ENCODE measurements at regions not wholly inside any gene's neighbourhood (a gene's known extent, or its start where the extent isn't known, plus 50 kb on each side); places are given as distances from the start of the nearest gene placed in this dataset.
"Not testable (repeated sequence)": the region's sequence is repeated elsewhere in the genome, so short reads cannot be mapped to it uniquely, and the experiment has no call there.

DNA sequence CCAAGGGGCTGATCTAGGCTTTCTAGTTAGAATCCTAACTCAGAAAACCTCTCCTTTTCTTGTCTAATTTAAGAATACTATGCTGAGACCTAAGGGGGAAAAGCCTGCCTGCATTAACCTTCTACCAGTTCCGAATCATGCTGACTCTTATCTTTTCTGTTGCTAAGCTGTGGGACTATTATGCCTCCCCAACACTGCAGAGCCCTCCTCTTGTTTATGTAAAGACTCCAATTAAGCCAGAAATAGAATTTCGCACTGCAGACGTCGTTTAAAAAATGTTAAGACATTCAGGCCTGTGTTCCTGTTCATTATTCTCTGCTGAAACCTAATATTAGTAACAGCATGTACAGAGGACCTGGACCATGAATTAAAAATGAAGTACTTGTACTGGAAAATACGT is 310.6 kb upstream of the ATP11B start:
- no peak for DNase-seq (ENCODE audit: low read depth in 4 of 4, low spot score in 3 of 4)

DNA sequence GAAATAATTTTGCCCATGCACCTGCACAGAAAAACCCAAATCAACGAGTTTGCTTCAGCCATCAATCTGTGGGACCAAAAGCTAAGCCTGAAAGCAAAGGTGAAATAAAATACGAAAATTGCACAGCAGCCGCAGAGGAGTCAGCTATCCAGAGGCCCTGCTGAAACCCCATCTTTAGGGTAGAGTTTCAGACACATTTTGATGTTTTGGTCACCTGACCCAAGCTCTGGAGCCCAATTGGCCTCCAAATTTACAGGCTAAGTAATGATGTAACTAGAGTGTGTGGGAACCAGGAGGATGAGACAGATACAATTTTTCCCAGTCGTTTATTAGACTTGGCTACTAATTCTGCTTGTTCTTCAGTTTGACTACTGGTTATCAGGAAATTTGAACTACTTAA is 308.6 kb upstream of the ATP11B start:
- no peak for DNase-seq (ENCODE audit: low read depth in 4 of 4, low spot score in 3 of 4)

DNA sequence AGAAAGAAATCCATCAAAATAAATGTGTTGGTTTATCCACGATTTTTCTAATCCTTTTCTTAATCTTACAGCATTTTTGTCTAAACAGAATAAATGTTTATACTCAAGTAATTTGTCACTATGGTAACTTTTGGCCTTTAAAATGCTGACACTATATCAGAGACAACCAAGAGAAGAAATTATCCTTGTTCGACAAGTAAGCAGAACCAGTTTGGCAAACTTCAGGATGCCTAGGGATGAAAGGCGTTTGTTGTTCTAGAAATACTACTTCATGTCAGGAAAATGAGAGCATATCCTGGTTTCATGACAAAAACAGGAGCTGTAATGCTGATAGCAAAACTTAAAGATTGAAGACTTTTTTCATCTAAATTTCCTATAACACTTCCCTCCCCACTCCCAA is 308.0 kb upstream of the ATP11B start:
- no peak for DNase-seq (ENCODE audit: low read depth in 4 of 4, low spot score in 3 of 4)

DNA sequence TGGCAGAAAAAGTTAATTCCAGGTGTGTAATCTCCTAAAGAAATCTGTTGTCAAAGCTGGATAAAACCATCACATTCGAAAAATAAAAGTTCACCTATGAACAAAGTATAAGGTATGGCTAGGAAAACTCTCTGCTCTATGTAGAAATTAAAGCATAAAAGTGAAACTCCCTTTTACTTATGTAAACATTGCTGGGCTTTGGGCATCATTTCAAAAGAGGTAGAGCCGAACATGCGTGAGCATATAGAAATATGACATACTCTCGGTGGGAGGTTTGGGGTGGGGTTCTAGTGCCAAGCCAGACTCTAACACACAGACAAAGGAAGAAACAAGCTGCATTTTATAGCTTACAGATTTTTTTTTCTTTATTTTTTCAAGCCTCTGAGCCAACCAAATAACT is 306.8 kb upstream of the ATP11B start:
- no peak for DNase-seq (ENCODE audit: low read depth in 4 of 4, low spot score in 3 of 4)

DNA sequence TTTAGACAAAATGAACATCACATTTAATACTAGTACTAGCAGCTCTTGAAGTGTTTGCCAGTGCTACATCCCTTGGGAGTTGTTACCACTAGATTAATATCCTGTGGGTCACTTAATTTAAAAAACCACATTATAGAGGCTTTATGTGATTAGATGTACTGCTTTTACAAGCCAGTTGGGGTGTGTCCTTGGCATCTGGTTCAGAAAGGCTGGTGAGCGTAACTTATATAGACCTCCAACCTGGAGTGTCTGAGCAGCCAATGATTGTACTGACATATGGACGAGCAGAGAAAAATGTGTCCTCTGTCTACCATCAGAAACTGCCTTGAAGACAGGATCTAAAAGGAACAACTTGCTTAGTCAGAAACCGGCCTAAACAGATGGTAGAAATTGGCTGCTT is 306.2 kb upstream of the ATP11B start:
- DNase-seq (ENCODE audit: low read depth in 4 of 4, low spot score in 3 of 4): no peak

DNA sequence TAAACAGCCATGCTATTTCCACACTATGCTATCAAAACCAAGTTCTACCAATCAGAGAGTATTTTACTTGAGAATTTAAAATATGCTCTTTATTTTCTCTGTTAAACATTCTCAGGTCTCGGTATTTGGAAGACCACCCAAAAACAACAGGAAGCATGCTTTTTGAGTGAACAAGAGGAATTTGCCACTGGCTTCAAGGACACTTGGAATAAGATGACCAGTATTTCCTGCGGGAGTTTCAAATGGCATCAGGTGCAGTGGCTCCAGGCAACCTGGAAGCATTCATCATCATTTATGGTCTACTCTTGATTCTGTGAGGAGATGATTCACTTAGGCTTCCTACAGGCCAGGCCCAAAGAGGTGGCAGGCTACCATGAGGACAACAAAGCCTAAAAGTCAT is 305.7 kb upstream of the ATP11B start:
- DNase-seq (ENCODE audit: low read depth in 4 of 4, low spot score in 3 of 4): no peak

DNA sequence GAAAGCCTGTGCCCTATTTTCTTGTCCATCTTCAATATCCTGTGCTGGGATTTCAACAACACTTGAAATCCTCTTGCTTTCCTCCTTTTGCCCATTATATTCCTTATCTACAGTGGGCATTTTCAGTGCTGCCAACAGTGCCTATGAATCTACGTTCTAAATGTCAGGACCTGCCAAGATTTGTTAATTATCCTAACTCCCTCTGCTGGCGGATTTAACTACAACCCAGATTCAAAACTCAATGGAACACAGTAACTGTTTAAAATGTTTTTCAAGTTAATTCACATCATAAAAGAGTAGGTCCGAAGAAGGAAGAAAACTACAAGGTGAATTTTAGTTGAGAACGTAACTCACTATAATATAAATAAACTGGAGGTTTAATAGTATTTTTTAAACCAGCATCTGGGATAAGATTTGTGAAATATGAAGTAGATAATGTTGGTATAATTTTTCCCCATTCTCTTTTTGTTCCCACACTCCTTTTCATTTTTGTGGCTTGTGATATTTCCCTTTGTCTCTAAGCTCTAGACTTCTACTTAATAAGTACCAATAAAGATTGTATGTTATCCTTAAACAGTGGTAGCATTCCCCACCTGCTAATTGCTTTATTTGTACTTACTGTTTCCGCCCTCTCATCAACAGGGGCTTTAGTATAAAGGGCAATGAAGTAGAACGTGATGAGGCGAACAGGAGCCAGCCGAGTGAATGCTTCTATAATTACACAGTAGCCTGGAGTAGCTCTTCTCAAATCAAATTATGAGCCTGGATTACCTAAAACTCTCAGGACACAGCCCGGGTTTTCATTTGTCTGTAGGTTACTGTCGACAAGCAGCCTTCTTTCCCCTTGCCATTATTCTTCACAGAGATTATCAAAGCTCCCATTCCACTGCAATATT is 302.5 kb upstream of the ATP11B start:
- no peak for DNase-seq (ENCODE audit: low read depth in 4 of 4, low spot score in 3 of 4)

DNA sequence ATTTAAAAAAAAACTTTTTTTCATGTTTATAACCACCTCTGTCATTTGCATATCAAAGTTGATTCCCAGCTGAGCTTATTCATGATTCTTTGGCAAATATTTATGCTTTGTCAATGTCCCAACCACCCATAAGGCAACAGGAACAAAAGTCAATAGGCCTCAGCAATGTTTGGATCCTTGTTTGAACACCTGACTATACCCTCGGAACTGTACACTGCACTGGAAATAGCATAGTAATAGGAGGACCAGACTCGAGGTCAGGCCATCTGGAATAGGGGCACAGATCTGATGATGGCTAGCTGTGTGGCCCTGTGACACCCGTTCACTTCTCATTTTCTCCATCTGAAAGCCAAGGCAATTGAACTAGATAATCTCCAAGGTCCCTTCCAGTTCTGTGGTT is 301.7 kb upstream of the ATP11B start:
- DNase-seq (ENCODE audit: low read depth in 4 of 4, low spot score in 3 of 4): no peak

DNA sequence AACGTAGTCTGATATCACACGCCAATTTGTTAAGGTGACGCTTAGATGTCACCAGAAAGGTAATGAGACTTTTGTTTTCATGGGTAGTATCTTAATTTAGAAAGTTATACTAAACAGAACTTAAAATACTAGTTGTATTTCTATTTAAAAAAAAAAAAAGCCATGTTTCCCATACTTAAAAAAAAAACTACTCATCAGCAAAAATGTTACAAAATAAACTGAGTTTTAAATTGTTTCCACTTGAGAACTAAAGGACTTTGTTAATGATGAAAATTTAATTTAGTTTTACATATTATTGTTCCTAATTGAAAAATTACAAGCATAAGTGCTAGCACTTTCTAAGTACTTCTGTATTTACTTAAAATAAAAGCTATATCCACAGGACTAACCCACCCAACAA is 300.8 kb upstream of the ATP11B start:
- no peak for DNase-seq (ENCODE audit: low read depth in 4 of 4, low spot score in 3 of 4)

DNA sequence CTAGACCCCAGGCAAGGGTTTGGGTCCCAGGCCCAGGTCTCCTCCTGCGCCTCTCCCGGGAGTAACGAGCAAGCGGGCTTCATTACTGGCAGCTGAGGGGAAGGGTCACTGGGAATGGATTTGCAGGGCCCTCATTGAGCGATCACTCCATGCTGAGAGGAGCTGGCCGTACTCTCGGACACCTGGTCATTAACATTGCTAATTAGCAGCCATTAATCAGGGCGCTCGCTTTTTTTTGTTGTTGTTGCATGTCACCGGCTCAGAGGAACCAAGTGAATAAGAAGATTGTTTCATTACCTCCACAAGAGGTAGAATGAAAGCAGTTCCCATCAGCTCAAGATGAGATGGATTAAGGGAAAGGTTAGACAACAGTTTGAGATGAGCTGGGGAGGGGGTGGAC is 293.0 kb upstream of the ATP11B start:
- DNase-seq (ENCODE audit: low read depth in 4 of 4, low spot score in 3 of 4): no peak

DNA sequence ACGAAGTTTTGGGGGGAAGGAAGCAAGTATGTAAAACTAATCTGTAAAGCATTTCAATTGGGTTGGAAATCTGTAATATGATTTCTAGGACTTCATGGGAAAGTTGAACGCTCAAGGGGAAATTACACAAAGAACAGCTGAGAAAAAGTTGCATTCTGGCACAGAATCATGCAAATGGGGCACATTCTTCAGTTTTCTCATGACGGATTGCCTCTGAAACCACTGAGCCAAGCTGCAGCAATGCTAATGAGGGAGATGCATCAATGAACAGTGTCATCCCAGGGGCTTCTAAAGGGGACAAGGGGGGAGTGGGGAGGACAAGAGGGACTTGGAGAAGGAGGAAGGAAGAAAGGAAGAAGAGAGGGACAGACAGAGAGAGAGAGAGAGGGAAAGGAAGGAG is 291.4 kb upstream of the ATP11B start:
- DNase-seq (ENCODE audit: low read depth in 4 of 4, low spot score in 3 of 4): no peak

DNA sequence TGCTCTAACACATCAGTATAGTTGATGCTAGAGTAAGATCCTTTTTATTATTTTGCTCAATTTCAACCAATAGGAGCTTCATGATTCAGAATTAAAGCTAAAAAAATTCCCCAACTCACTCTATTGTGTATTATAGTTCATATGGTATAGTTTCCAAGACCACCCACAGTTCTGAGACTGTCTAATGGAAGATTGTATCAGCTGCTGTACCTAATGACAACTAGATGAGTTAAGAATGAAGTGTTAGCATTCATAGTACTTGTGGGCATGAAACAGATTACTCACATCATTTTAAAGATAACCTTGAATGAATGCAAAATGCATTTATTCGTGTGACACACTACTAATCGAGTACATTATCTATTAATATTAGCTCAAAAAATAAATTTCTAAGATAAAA is 289.9 kb upstream of the ATP11B start:
- DNase-seq (ENCODE audit: low read depth in 4 of 4, low spot score in 3 of 4): no peak

DNA sequence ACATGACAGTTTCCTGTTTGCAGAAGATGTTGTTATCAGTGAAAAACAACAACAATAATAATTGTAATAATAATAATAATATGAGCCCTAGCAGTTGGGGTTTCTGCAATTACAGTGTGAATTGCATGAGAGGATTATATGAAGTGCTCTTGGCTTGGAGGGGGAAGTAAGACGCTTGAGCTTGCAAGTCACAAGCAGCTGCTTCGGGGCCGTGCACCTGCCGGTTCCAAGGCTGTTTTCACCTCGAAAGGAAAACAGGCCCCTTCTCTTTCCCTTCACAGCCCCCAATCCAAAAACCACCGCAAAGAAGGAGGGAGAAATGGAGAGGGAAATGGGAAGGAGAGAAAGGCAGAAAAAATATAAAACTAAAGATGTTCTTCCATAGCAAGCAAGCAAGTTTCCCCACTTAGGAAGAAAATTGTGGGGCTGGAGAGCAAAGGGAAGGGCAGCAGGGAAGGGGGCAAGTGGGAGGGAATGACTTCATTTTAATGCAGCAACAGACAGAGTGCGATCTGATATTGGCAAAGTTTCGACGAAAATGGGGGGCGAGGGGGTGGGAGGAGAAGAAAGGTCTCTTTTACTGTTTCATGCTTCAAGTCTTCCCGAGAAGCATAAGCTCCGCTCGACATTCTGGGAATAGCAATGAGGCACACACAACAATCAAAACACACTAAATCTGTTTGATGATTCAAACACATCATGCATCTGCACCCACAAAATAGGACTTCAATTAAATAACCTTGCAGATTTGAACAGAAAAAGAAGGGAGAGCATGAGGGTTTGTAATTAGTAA is 284.2 kb upstream of the ATP11B start:
- no peak for DNase-seq (ENCODE audit: low read depth in 4 of 4, low spot score in 3 of 4)

DNA sequence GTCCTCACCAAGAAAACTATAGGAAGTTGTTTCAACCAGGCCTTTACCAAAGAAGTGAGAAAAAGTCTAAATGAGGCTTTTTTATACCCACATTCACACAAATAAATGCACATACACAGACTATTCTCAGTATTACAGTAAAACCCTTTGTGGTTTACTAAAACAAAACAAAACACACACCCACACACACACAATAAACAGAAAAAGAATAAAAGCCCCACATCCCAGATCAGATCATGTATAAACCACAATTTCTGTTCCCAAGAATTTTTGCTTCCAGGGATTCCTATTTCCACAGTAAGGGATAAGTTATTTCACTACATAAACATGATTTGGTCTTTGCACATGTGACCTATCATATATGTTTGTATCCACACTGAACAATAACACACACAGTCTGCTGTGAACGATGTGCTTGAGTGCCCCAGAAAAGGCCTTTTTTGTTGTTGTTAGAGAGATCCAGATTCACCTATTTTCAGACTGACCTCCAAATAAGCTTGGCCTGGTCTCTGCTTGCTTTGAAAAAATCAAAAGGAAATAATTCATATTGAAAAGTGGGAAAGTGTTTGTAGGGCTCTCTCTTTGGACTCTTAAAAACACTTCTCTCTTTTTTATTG is 283.4 kb upstream of the ATP11B start:
- no peak for DNase-seq (ENCODE audit: low read depth in 4 of 4, low spot score in 3 of 4)

DNA sequence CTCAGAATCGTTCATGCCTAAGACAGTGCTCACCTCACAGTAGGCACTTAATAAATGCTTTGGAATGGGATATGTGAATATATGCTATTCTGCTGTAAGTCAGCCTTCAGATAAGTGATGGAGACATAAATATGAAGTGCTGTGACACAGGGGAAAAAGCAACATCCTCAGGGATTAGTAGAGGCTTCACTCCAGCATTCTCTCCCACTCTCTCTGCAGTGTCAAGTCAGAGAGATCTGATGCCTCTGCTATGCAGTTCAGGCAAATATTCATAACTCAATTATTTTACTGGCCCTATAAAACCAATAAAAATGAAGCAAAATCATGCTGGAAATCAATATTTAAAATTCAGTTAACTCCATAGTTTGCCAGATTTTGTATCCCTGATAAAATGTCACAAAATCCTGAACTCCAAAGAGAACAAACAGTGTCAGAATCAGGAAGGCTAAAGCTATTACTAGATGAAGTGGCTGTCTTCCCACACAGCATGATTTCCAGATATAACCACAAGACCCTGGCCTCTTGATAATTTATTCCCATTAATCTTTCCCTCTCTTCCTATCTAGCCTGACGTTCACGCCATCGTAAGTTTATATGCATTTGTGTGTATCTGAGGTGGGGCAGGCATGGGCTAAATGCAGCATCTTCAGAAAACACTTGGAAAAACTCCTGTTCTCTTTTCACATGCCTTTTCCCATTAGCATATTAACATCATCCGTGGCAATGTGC is 278.9 kb upstream of the ATP11B start:
- no peak for DNase-seq (ENCODE audit: low read depth in 4 of 4, low spot score in 3 of 4)

DNA sequence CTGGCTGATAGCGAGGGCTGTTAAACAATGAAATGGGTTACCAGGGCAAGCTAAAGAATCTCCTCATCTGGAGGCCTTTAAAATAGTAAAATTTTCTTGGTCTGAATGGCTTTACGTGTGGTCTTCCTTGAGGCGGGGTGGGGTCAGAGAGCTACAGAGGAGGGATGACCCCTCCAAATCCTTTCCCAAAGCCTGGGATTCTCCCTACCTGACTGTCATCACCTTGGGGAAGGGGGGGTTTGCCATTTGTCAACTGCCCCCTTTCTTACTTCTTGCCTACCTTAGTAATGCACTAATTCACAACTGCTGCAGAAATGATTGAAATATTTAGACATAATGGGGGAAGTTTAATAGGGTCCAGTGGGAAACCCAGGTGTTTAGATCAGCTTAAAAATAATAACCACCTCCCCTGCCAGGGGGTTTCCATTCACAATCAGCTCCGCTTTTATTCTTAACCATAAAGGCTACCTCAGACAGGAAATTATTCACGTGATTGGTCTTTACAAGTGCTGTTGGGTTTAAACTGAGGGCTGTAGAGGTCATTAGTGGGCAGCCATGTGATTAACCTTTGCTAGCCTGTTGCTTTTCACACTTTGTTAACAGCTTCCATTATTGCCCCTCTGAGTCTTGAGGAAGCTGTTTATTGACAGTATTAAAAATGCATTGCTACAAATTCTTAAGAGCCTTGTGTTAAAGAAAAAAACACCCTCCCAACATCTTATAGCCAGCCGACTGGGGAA is 276.5 kb upstream of the ATP11B start:
- no peak for DNase-seq (ENCODE audit: low read depth in 4 of 4, low spot score in 3 of 4)

DNA sequence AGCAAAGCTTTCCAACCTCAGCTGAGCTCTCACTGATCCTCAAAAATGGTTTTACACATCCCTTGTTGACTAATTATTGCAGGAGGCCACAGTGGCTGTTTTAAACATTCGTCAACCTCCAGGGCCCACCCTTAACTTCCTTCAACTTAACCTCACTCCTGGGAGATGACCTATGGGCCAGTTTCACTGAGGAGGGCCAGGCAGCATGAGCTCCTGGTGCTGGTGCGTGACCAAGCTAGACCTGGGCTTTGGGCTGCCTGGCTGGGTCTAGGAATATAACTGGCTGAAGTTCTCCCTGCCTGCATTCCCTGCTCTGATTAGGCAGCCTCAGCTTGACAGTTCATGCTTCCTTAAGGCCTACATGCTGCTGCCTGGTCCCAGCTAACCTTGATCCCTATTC is 273.7 kb upstream of the ATP11B start:
- no peak for DNase-seq (ENCODE audit: low read depth in 4 of 4, low spot score in 3 of 4)

DNA sequence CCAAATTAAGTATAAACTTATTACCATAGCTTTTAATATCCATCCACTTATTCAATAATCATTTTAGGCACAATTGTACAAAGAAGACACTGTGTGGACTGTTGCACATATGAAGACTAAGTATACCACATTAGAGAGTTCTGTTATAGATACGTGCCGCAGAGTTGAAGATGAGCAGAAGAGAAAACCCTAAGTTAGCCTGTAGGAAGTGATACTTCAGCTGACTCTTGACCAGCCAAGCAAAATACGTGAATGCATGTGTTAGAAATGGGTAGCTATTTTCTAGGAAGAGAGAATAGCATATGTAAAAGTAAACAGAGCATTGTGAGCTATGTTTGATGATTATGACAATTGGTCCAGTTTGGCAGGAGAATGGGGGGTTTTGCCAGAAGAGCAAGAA is 272.0 kb upstream of the ATP11B start:
- DNase-seq (ENCODE audit: low read depth in 4 of 4, low spot score in 3 of 4): no peak

DNA sequence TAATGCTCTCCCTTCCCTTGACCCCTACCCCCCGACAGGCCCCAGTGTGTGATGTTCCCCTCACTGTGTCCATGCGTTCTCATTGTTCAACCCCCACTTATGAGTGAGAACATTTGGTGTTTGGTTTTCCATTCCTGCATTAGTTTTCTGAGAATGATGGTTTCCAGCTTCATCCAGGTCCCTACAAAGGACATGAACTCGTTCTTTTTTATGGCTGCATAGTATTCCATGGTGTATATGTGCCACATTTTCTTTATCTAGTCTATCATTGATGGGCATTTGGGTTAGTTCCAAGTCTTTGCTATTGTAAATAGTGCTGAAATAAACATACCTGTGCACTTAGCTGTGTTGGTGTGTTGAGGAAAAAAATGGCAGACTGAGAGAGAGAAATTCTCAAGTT is 269.9 kb upstream of the ATP11B start:
- DNase-seq (ENCODE audit: low read depth in 4 of 4, low spot score in 3 of 4): not testable (repeated sequence)

DNA sequence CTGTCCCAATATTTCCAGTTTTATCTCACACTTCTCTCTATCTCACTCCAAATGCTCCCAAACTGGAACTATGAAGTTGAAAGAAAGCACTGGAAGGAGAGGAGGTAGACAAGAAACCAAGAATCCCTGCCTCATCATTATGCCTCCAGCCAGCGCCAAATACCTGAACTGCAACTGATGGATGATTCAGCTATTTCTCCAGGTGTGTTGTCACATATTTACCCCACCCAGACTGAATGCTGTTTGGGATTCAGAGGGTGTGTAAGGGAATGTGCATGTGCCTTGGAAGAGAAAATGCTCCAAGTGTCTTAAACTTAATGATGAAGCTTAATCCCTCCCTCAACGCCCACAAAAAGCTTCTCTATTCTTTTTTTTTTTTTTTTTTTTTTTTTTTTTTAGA is 269.5 kb upstream of the ATP11B start:
- DNase-seq (ENCODE audit: low read depth in 4 of 4, low spot score in 3 of 4): no peak

All from right renal pelvis (tissue), 4 donors.